Sciatic nerve (tissue), 2 donors: ENCODE measurements at regions not wholly inside any gene's neighbourhood (a gene's known extent, or its start where the extent isn't known, plus 50 kb on each side); places are given as distances from the start of the nearest gene placed in this dataset.

Experiments
- ATAC-seq: fragments of 200-7000 bp; cut with Tn5 transposase; one replicate; pipeline ENCODE4 v1.9.1; 2020; ENCODE audit warnings: mild to moderate bottlenecking, moderate library complexity
- DNase-seq: peaks from one replicate; pipeline ENCODE4 v3.0.0-alpha.2; 2020; ENCODE audit warnings: low spot score
- intact Hi-C: fragments of 100-400 bp; cut with DNase I; formaldehyde crosslinking; loops from one replicate; pipeline ENCODE4 v1.14.2; 2022
- donor health status: DM: no; HTN: no; CAD: no.
- donor health status: DM: no; HTN: no; CAD: no.

DNA sequence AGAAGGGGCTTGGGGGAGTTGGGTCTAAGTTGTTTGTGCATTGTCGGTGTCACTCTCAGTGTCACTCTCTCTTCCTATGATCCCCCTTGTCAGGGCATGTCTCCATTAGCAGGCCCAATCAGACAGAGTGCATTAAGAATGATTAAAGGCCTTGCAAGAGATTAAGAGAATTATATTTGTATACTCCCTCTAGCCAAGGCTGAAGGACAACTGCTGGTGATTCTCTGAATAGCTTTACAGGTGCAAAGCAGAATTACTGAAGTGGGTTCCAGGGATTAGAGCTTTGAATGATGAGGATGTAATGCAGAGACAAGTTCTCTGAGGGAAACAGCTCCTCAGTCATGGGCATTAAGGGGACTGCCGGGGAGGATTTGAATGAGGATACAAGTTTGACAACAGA lies 104.8 kb upstream of the LGALSL start:
- DNase-seq, result no peak
- intact Hi-C loops, result no loop called here
- no peak for ATAC-seq

DNA sequence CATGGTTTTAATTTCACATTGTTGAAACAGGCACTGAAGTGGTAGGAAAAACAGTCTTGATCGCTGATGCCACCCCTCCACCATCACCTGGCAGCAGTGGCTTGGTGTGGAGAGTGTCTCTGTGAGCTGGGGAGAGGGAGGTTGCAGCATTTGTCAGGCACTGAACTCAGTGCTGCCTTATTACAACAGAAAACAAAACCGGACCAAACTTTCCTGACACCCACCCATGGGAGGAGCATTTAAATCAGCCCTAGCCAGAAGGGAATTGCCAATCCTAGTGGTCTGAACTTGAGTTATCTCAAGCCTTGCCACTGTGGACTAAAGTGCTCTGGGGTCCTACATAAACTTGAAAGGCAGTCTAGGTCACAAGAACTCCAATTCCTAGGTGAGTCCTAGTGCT lies 103.0 kb upstream of the LGALSL start:
- DNase-seq, result no peak
- intact Hi-C loops, result loop anchor here (5.0 kb wide), 1 partner anchor 341 kb away; no protein-coding TSS in a partner anchor
- no peak for ATAC-seq

DNA sequence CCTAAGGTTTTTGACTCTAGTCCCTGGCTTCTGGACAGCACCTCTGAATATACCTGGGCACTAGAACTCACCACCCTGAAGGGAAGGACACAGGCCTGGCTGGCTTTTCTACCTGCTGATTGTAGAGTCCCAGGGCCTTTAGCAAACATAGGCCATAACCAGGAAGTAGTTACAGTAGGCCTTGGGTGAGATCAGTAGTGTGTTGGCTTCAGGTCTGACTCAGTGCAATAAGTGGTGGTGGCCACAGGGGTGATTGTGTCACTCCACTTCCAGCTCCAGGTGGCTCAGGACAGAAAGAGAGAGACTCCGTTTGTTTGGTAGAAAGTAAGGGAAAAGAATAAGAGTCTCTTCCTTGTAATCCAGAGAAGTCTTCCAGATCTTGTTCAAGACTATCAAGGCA lies 101.7 kb upstream of the LGALSL start:
- intact Hi-C loops, result loop anchor here (5.0 kb wide), 1 partner anchor 340 kb away; no protein-coding TSS in a partner anchor
- no peak for ATAC-seq
- no peak for DNase-seq

DNA sequence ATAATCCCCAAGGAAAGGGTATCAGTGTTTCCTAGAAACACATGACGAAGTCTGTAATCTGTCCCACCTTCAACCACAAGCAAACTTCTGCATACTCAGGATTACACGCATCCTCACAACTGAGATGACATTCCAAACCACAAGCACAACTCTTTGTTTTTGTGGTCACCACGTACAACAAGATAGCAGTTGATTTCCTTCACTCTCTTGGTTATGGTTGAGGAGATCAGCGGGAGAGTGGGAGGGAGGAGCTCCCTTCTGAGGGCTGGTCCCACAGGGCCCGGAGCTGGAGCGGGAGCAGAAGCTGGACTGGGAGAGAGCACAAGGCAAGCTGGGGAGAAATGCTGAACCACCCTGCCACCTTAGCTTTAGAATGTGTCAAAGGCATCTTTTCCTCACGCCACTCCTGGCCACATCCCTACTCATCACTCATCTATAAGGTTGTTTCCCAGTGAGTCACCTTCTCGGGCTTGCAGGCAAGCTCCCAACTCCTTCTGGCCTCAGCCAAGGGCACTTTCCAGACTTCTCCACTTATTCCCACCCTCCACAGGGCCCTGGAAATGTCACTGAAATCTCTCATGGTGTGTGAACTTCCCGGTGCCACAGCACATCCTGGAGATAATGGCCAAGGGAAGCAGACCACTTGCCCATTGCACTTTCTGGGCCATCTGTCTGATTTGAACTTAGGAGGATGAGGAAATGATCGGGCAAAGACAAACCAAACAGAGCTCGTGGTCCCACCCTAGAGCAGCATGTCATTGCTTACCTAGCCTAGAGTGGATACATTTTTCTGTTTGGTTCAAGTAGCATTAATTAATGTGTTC lies 98.9 kb upstream of the LGALSL start:
- DNase-seq (no peak), ATAC-seq (no peak)
- intact Hi-C loops, result loop anchor here (5.0 kb wide), 1 partner anchor 337 kb away; no protein-coding TSS in a partner anchor

DNA sequence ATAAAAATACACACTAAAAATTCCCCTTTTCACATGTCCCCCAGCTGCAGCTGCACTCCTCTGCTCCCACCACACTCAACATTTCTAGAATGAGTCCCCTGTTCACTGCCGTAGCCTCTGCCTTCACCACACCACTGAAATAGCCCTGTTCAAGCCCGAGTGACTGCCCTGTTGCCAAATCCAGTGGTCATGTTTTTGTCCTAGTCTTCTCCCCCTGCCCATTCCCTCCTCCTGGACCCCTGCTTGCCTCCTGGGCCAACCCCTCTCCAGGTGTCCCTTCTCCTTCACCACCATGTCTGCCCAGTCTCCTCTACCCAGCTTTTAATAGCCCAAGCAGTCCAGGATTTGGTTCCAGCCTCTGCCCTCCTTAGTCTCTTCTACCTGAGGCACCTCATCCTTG lies 97.1 kb upstream of the LGALSL start:
- DNase-seq (no peak), ATAC-seq (no peak)
- intact Hi-C loops, result no loop called here

DNA sequence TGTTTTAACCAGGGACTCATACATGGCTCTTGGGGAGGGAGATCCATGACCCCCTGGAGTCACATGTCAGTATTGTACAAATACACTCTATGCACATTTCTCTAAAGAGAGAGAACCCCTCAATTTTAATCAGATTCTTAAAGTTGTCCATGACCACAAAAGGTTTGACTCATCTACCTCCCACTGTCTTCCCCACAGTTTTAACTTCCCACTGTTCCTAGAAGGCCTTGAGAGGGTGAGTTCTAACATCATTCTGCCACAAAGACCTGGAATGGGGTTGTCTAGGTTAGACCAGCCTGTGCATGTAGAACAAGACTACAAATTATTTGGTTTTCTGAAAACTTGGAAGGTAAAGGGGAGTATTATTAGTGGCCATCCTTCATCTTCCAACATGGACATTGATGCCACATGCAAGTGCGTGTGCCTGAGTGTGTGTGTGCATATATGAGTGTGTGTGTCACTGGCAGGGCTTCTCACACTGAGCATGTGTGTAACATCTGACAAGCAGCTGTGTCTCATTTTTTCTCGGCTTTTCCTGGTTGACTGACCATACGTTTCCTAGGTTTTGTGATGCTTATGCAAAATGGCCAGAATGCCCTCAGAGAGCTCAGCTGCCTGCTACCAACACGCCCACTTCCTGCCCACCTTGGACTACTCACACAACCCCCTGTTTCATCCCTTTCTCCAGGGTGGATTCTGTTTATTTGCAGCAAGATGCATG lies 94.6 kb upstream of the LGALSL start:
- DNase-seq (no peak), ATAC-seq (no peak)
- intact Hi-C loops, result no loop called here

DNA sequence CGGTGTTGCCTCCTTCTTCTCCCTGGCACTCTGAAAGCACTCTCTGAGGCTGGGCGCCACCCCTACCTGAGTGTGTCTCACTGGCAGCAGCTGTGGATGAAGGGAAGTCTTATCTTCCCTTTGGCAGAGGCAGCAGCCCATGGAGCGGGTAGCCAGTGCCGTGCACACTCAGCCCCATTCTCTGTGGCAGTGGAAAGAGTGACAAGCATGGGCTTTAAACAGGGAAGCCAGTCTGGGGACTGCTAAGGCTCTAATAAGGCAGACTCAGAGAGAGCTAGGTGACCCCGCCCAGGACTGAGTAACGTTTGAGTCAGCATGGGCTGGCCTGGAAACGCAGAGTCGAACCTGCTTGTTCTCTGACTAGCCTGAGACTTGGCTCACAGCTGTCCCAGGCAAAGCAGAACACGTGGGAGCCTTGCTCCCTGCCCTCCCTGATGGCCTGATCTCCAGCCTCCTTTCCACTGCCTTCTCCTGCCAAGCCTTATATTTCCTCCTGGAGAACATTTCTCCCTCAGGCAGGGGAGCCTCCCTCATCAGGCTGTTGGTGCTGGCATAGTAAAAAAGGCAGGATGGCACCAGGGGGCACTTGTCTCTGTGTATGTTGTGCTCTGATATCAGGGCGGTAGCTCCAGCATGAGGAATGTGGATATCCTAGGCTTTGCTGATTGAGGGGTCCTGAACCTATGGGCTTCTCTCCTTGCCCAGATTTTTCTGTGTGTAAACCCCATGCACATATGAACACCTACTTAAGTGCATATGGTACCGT lies 93.9 kb upstream of the LGALSL start:
- DNase-seq (peak; percentile 72), ATAC-seq (peak; percentile 92)
- intact Hi-C loops, result no loop called here

DNA sequence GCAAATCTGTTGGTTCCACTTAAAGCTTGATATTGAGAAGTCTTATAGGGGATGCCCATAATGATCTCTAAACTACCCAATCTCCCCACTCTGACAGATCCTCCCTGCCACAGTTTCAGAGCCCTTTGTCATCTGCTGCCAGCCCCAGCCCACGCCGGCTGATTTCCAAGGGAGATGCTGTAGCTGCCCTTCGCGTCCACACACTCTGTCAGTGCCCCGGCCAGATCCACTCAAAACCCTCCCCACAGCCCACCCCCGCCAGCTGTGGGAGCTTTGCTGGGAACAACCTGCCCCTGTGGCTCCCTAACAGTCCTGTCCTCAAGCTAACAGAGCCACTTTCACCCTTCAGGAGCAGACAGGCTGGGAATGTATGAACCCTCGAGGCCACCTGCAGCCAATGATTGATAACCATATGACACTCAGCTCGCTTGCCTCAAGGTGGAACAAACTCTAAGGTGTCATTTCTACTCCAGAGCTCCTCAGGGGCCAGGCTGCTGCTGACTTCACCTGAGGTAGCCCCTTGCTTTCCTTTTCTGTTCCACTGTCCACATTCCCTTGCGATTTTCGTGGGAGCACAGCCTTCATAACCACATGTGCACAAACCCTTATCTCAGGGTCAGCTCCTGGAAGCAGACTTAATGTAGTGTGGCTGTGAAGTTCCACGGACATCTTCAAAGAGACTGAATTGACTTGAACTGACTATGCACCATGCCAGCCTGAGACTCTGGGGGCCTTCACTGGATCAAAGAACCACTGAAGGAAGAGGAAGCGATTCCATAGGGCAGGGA lies 92.6 kb upstream of the LGALSL start:
- intact Hi-C loops, result no loop called here
- ATAC-seq, result no peak
- DNase-seq, result no peak

DNA sequence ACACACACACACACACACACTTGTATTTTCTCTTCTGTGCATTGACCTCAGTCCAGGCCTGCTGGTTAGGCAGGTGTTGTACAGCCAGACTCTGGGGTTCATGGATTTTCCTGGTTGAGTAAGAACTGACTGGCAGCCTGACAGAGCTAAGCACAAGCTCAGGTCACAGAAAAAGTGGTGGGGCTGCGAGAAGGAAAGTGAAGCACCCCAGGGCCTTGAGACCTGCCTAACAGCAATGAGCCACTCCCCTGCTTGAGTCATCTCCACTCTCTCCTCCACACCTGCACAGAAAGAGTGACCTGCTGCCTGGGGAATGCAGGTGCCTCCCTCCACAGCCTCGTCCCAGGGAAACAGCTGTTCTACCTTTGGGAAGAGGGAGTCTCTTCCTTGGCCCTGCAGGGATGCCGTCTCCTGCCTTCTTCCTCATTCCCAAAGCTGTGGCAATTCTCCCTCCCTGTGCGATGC lies 91.4 kb upstream of the LGALSL start:
- intact Hi-C loops, result no loop called here
- DNase-seq, result no peak
- no peak for ATAC-seq

DNA sequence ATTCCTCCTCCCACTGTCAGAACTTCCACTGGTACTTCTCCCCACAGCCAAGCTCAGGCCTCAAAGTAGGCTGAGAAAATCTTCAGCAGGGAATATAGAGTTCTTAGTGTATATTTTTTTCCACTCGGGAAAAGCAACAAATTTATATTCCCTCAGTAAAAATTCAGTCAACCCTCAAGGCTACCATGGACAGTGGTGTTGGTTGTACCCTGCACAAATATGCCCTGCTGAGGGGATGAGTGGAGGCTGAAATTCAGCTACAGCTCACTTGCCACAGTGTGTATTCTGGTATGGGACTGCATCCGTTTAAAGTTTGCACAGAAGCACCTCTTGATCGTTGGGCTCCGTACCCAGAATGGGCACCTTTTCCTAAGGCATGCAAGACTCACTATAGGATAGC lies 90.8 kb upstream of the LGALSL start:
- intact Hi-C loops, result no loop called here
- DNase-seq (no peak), ATAC-seq (no peak)

DNA sequence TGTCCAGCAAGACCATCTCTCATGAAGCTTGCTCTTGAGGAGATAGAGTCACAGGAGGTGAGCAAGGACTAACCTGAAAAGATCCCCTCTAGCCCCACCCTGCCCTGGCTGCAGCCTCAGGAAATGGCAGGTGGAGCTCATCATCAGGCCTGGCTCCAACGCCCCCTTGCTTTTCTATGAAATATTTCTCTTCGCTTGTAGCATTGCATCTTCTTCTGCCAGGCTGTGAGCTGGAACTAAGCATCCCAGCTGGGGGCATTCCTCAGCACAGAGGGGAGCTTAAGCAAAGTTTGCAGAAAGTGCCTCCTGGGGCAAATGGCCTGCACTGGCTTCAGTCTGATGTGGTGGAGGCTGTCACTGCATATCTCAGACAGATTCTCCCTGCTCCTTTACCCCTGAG lies 90.1 kb upstream of the LGALSL start:
- intact Hi-C loops, result no loop called here
- DNase-seq, result no peak
- ATAC-seq, result no peak

DNA sequence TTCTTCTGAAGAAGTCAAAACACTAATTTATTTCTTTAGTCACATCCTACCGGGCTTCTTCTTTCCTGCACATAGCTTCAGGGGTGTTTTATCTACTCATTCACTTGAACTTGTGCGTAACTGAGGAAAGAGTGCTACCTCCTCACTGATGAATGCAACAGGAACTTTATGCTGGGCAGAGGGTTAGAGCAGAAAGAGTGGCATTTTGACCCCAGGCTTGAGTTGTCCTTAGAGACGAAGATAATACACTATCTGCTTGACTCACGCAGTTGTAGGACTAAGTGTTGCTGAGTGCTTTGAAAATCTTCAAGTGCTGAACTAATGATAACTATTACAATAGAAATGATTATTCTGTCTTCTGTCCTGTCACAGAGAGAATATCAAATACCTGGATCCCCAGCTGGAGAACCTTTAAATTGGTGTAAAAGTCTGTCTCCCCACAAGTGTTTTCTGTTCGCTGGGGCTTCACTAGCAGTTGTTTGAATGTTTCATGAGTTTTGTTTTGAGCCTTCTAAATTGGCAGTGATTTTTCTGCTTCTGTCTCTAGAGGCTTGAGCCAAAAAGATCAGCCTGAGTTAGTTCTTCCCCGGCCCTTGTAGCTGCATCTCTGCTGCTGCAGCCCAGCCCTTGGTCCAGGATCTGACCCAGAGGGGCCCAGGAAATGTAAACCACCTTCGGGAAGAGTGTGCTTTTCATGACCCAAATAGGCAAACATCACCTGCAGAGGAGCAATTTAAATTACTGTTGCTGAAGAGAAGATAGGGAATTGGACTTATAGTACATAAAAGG lies 86.3 kb upstream of the LGALSL start:
- intact Hi-C loops, result no loop called here
- DNase-seq (no peak), ATAC-seq (no peak)

DNA sequence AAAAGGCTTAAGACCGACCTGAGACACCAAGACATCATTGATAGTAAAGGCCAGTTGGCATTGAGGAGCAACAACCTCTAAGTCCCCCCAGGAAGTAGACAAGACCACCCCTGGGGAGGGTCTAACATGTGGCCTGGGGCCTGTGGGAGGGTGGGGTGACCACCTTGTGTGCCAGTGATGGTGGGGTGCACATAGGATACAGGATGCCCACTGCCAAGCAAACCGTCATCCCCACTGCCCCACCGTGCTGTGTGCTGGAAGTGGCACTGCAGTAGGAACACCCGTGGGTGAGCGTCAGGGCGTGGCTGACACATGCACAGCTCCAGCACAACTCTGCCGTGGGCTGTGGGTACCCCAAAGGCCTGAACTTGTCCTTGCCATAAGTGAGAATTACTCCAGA lies 84.3 kb upstream of the LGALSL start:
- DNase-seq (no peak), ATAC-seq (no peak)
- intact Hi-C loops, result no loop called here

DNA sequence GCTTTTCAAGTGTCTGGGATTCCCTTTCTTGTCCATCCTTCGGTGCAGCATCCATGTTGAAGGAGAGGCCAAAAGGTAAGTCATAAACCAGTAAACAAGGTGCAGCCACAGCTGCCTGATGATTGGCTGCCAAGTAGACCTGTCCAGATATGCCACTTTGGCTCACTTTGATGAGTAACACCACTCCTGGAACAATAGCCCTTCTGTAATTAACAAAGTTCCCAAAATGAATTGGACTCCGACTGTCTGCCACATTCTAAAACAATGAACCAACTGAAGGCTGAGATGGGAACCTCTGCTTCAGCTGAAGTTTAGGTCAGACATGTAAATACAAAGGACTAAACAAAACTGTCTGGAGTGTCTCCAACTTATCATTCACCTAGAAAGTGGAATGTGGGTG lies 82.2 kb upstream of the LGALSL start:
- no peak for ATAC-seq
- DNase-seq, result no peak
- intact Hi-C loops, result no loop called here

DNA sequence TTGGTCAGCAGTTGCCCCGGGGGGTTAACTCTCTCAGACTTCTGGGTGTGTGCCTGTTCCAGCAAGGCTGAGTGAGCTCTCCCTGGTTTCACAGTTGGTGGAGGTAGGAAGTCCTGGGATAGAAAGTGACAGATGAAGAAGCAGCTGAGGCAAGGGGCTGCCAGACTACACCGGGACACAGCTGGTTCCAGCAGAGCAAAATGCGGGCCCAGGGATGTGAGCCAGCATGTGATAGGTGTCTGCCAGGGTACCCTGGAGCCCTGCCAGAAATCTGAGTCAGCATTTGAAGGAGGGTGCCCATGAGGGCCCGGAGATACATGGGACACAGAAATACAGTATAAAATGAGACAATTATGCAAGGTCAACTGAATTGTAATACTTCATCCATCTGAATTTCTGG lies 79.3 kb upstream of the LGALSL start:
- ATAC-seq, result no peak
- DNase-seq, result no peak

DNA sequence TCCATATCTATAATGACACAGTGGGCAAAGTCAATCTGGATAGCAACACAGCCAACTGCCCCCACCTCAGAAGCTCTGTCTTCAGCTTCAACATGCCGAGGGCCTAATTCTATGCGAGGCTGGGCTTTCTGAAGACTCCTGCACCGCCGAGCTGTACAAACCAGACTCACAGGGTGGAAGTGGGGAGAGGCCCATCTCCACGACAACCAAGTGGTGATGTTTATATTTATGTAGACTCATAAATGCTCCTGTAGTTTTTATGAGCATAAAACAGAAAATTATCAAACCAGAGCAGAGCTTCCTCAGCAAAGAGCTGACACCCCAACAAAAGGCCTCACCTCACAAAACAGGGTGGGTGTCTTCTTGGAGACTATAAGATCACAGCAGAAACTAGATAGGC lies 77.0 kb upstream of the LGALSL start:
- DNase-seq, result no peak
- no peak for ATAC-seq
- intact Hi-C loops, result no loop called here

More for the DNA sequence above, 79.3 kb upstream of the LGALSL start:
- intact Hi-C loops, result no loop called here

DNA sequence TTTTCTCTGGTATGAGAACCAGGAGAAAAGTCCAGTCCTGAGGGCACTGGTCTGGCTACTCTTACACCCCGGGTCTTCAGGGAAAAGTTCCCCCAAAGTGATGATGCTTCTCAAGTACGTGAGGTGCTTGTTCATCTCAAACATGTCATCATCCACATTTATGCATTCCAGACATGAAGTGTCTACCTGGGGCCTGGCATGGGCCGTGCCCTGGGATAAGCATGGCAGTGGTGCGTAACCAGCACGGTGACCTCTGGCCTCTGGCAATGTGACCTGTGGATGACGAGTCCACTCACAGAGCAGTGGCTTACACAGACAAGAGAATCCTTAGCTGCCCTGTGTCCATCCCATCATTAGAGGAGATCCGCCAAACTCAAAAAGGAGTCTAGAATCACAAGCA lies 74.8 kb upstream of the LGALSL start:
- no peak for DNase-seq
- ATAC-seq, result no peak
- intact Hi-C loops, result no loop called here

DNA sequence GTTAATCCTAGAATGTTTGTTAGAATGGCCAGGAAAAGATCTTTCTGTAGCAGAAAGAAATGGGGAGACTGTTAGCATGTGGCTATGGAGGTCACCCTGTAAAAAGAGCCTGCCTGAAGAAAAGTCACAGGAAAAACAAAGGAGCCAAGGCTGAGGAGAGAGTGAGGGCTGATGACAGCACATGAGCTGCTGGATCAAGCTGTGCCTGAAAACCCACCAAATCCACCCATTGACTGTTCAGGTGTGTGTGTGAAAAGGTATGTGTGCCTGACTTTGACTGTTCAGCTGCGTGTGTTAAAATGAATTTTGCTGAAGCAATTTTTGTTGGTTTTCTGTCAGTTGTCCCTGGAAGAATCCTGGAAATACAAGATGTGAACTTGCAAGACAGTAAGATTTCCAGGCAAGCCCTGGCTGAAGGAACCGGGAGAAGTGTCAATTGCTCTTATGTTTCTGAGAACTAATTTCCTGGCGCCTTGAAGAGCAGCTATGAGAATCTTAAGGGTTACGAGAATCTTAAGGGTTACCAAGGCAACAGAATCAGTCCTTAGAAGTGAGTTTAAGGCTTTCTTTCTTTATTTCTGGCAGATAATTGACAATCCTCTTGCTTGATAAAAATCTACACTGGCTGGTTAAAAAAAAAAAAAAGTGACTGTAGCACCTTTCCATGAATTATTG lies 73.0 kb upstream of the LGALSL start:
- ATAC-seq, result no peak
- intact Hi-C loops, result no loop called here
- DNase-seq, result no peak
